GM18505 (cell line): ENCODE measurements at regions not wholly inside any gene's neighbourhood (a gene's known extent, or its start where the extent isn't known, plus 50 kb on each side); places are given as distances from the start of the nearest gene placed in this dataset.
A peak's percentile ranks its signal among the peaks of the same experiment; 100 is the strongest.

Experiments
- ATAC-seq: cut with Tn5 transposase; IDR thresholded peaks from one replicate; pipeline ENCODE4 v1.9.1; 2021; ENCODE audit not compliant: unreplicated experiment
- POLR2A ChIP-seq: IDR thresholded peaks from 4 replicates; pipeline ENCODE4 v1.6.1; 2011; ENCODE audit warnings: borderline replicate concordance; ENCODE audit not compliant: insufficient read depth, insufficient read length; ENCODE audit errors: extremely low read depth

DNA sequence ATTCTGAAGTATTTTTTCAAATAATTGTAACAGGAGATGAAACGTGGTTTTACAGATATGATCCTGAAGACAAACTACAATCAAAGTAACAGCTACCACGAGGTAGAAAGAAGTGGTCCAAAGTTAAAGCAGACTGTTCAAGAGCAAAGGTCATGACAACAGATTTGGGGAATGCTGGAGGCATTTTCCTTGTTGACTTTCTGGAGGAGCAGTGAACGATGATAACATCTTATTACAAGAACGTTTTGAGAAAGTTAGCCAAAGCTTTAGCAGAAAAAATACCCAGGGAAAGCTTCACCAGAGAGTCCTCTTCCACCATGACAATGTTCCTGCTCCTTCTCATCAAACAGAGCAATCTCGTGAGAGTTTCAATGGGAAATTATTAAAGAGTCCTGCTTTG is 145.4 kb upstream of the NREP start:
- TF ChIP-seq POLR2A: no peak
- no peak for ATAC-seq

DNA sequence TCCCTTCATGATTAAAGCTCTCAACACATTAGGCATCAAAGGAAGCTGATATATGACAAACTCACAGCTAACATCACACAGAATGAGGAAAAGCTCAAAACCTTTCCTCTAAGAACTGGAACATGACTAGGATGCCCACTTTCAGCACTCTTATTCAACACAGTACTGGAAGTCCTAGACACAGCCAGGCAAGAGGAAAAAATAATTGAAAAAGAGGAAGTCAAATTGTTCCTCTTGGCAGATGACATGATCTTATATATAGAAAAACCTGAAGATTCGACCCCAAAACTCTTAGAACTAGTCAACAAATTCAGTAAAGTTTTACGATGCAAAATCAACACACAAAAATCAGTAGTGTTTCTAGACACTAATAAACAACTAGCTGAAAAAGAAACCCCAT is 144.3 kb upstream of the NREP start:
- no peak for TF ChIP-seq POLR2A
- ATAC-seq: no peak

DNA sequence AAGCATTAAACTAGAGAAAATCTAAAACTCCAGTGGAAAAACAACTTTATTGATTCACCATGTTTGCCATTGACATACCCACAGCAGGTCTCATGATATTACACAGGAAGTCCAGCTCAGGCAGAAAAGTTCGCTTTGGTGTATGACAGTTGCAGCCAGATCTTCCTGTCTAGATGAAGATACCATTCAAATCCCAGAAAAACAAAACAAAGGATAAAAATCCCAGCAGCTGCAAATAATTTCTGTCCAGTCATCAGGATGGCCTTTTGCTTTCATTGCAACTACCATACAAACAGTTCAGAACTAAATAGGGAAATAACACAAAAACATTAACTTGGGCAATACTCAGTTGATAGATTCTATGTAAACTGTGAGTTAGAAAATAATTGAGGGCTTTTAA is 136.0 kb upstream of the NREP start:
- no peak for TF ChIP-seq POLR2A
- no peak for ATAC-seq

DNA sequence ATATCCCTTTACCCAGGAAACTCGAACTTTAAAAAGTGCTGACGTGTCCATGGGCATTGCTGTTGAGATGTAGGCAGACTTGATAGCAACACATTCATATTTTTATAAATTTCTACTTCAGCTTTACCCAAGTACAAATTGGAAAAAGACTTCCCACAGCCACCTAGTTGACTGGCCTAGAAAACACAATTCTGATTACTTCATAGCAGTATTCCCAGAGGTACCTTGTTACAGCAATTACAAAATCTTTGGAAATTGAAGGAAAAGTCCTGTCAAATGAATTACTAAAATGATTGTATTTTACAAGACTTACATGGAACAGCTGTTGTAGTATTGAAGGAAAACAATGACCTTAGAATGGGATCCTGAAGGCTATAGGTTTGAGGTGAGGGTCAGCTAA is 130.7 kb upstream of the NREP start:
- ATAC-seq: no peak
- TF ChIP-seq POLR2A: no peak

DNA sequence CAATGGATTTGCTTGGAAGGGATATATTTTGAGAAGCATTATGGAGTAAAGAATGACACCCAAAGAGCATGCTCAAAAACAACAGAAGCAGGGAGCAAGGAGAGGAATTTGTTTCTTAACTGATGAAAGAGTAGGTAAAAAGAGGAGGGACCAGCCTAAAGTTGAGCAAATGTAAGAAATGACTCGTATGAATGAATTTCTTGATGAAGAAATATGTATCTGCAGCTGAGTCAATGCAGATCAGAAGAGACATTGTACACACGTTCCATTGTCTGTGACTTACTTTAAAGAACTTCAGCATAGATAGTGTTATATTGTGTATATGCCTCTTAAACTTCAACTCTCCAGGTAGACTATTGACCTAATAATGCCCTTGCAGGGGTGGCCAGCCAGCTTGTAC is 112.7 kb upstream of the NREP start:
- no peak for ATAC-seq

DNA sequence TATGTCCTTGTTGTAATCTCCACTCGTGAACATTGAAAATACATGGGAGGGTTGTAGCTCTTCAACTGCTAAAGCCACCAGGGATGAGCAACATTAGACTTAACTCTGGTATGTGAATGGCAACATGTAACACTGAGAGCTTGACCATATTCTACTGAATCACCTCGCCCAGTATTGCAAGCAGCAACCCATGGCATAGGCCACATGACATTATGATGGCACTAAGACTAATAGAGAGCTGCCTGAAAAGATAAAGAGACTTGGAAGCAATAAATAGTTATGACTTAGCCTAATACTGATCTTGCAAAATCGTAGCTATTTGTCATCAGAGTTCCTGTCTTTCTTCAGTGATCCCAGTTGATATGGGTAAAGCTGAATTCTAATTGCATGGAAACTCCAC is 108.4 kb upstream of the NREP start:
- no peak for ATAC-seq
- no peak for TF ChIP-seq POLR2A

More for the DNA sequence above, 112.7 kb upstream of the NREP start:
- TF ChIP-seq POLR2A: no peak

DNA sequence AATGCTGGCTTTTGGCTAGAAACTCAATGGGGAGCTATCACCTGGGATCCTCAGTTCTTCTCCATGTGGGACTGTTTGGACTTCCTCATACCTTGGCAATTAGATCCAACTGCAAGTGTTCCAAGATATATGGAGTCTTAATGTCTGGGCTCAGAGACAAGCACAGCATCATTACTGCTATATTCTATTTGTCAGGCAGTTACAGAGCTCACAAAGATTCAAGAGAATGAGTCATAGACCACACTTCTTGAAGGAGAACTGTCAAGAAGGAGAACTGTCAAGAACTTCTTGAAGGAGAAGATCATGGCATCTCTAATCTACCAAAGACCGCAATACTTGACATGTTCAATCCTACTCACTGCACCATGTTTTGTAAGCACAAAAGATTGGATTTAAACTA is 106.8 kb upstream of the NREP start:
- no peak for TF ChIP-seq POLR2A
- ATAC-seq: no peak

DNA sequence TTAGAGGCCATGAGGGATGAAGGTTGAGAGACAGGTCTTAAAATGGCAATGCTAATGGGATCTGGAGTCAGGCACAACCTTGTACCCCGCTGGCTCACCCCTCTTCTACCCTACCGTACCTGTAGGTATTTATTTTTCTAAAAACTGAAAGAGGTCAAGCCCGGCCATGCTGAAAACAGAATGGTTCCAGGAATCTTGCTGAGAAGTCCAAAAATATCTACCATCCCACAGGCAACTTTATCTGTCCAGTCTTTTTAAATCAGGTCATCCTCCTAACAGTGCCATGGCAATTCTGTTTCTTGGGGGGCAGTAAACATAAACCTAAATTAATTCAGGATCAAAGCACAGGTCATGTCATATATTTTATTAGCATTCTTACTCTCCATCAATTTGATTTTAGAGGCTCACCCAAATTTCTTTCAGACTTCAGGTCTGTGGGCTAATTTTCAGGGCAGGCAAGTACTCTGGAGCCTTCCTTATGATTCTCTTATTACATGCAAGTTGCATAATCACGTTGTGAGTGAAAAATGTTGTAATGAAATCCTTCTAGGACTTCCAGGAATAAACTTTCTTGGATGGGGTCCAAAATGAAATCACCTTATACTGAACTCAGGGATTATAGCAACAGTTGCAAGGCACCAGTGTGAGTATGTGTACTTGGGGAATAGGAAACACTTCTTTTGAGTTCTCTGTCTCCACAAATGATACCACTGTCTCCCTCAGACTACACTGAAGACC is 102.7 kb upstream of the NREP start:
- ATAC-seq: no peak
- no peak for TF ChIP-seq POLR2A

DNA sequence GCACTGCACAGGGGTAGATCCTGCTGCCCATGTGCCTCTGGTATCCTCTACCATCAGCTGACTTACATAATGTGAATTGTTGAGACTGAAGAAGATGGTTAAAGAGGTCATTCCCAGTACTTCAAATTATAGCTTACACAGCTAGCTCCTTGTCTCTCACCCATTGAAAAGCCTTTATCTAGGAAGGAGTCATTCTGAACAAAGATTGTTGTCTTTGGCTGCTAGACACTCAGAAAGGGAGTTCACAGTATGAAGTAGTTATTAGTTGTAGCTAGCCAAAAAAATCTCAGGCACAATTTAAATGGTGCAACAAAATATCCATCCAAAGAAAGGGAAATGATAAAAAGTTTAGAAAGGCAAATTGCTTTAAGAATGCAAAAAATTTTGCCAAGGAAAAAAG is 102.0 kb upstream of the NREP start:
- no peak for TF ChIP-seq POLR2A
- ATAC-seq: no peak

DNA sequence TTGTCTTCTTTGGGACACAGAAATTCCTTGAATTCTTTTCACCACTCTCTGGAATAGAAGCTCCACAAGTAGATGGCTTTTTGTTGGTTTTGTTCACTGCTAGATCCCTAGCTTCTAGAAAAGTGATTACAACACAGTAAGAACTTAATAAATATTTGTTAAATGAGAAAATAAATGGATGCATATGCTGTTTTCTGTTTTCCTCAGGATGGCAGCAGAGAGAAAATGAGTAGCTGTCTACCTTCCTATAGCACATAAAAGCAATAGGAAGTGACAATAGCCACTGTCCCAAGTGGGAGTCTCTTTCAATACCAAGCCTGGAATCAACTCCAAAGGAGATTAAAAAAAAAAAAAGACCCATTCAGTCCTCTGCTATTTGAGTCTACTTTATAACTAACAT is 100.6 kb upstream of the NREP start:
- no peak for ATAC-seq
- TF ChIP-seq POLR2A: no peak

DNA sequence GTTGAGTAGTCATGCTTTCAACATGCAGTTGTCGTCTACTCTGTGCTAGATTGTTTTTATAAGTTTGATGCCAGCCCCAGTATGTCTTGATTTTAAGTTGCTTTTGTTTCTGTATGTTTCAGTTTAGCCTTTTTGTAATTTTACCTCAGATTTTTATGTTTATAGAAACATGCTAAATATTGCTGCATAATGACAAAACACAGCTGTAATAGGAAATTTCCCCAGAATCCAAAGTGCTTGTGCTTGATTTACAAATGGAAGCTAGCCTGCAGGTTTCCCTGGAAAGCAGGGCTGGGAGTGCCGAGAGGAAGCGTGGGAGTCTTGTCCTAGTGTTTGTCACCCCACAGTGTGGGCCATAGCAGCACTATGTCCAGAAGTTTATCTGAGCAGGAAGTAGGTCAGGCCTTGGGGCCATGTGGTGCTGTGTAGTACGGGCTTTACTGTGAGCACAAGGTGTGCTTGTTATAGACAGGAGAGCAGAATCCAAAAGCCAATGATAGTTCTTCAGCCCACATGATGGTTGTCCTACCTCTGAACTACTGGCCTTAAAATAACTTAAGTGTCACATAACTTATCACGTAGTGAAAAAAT is 100.0 kb upstream of the NREP start:
- ATAC-seq: no peak
- TF ChIP-seq POLR2A: no peak

DNA sequence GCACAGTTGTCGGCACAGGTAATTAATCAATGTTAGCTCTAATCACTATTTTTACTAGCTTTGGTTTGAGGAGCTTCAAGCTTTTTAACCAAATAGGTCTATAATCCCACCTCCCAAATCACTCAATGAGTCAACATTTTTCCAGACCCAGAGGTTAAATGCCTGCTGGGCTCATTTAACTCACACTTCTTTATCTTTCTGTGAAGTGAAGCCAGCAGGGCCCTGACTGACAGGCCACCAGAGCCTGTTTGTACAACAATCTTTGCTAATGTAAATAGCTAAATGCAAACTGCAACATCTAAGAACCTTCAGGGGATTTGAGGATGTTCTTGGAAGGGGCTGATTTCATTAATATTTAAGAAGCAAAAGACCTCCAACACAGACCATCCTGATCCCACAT is 98.4 kb upstream of the NREP start:
- ATAC-seq: no peak
- TF ChIP-seq POLR2A: no peak

DNA sequence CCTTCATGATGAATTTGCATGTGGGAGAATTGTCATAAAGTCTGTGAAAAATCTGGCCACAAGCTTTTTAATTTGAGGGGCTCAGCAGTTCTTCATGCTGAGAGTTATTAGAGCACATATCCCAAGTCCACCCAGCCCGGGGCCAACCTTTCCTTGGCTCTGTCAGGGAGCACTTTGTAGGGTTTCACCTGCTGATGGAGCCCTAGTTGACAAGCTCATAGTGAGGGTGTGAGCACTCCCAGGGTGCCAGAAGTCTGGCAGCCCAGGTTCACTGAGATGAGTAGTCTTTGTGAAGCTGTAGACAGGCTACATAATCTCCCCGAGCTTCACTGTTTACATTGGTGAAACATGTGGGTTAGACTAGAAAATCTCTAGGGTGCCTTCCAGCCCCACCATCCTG is 97.2 kb upstream of the NREP start:
- no peak for TF ChIP-seq POLR2A
- ATAC-seq: no peak

DNA sequence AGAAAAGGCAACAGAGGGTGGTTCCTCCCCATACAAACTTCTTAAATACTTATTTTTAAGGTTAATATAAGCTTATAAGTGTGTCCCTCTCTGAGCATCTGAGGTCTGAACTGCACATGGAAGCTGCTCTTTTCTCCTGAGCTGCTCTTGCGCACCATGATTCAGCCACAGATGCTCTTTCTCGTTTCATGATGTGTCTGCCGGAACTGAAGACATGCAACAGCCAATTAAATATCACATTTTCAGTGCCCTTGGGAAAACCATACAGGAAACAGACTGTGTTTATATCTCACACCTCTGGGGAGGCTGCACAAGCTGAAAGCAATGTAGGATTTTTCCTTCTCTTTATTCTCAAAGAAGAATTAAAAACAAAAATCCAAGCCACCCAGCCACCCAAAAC is 96.8 kb upstream of the NREP start:
- peak; percentile 67 for ATAC-seq
- TF ChIP-seq POLR2A: no peak
